GM21619 (cell line): ENCODE measurements at regions not wholly inside any gene's neighbourhood (a gene's known extent, or its start where the extent isn't known, plus 50 kb on each side); places are given as distances from the start of the nearest gene placed in this dataset.
"Not testable (repeated sequence)": the region's sequence is repeated elsewhere in the genome, so short reads cannot be mapped to it uniquely, and the experiment has no call there.

Experiments used
- ATAC-seq: cut with Tn5 transposase; IDR thresholded peaks from one replicate; pipeline ENCODE4 v1.9.1; 2021; ENCODE audit not compliant: unreplicated experiment

DNA sequence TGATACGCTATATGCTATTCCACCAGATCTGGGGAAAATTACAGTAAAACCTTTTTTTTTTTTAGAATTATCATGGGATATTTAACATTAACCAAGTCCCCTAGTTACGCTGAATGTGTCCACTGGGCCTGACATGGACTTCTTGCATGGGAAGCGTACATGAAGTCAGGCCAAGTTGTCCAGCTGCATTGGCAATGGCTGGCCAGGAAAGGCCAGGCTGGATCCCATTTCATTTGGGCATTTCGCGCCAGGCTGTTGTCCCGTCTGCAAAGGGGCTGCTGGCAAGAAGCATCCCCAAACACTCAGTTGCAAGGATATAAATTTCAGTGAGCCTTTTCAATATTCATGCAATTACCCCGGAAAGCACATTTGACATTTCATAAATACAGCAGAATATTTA, 933.3 kb downstream of the GRID1 start:
- no peak for ATAC-seq

- no peak for ATAC-seq
Measured at GRCh38 chr10:85444868-85445267, 921.7 kb downstream of the GRID1 start.

GRCh38 chr10:85445702-85446101, 920.9 kb downstream of the GRID1 start:
- no peak for ATAC-seq

GRCh38 chr10:85446827-85447226, 919.8 kb downstream of the GRID1 start:
- ATAC-seq = no peak

GRCh38 chr10:85447690-85448089, 918.9 kb downstream of the GRID1 start:
- no peak for ATAC-seq

- no peak for ATAC-seq
Measured at GRCh38 chr10:85448716-85449115, 917.9 kb downstream of the GRID1 start.

- ATAC-seq = no peak
Measured at GRCh38 chr10:85454386-85454785, 912.2 kb downstream of the GRID1 start.

GRCh38 chr10:85457191-85457590, 909.4 kb downstream of the GRID1 start:
- ATAC-seq = no peak

- ATAC-seq = no peak
Measured at GRCh38 chr10:85458324-85458723, 908.3 kb downstream of the GRID1 start.

- no peak for ATAC-seq
Measured at GRCh38 chr10:85459906-85460305, 906.7 kb downstream of the GRID1 start.

DNA sequence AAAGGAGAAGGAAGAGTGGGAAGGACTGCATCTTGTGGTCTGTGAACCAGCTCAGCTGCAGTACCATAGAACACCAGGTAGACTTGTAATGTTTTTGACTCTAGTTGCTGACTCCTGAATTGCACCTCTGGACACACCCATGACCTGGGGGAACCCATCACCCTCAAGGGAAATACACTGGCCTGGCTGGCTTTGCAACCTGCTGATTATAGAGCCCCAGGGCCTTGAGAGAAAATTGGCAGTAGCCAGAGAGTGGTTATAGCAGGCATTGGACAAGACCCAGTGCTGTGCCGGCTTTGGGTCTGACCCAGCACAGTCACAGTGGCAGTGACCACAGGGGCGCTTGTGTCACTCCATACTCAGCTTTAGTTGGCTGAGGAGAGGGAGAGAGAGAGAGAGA, 902.3 kb downstream of the GRID1 start:
- ATAC-seq = no peak

GRCh38 chr10:85477979-85478378, 888.6 kb downstream of the GRID1 start:
- ATAC-seq = no peak

DNA sequence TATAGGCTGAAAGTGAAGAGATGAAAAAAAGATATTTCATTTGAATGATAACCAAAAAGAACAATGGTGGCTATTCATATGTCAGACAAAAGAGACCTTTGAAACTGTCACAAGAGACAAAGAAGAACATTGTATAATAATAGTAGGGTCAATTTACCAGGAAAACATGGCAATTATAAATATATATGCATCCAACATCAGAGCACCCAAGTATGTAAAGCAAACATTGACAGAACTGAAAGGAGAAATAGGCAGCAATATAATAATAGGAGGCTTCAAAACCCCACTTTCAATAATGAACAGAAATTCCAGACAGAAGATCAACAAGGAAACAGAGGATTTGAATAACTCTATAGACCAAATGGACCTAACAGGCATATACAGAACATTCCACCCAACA, 876.2 kb downstream of the GRID1 start:
- no peak for ATAC-seq

DNA sequence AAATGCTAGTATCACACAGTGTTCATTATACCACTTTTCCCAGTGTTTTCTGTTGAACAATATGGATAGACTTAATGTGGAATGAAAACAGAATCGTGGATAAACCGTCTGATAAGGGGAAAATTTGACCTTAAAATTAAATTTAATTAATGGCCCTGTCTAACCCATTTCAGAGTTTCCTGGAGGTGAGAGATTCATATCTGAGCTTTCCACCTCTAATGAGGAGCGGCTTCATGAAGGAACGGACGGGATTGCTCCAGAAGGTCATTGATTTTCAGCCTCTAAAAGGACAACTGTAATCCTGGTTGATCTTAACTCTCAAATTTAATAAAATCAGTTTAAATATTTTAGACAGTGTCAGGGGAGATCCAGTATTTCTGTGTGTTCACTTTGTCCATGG, 874.9 kb downstream of the GRID1 start:
- no peak for ATAC-seq

- ATAC-seq = no peak
Measured at GRCh38 chr10:85492684-85493083, 873.9 kb downstream of the GRID1 start.

DNA sequence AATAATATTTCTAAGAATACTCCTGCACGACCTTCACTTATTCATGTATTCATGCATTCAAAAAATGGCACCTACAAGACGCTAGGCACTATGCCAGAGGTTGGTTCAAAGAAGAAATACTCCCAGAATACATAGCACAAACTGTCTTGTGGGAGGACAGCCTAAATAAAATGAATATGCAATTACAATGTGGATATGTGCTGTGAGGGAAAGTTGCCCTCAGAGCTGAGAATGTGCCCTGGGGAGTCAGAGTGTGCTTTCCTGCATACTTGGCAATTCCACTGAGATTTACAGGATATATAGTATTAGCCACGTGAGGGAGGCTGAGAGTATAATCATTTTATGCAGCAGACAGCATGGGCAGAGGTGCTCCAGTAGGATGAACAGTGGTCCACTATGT, 872.9 kb downstream of the GRID1 start:
- ATAC-seq = no peak

- ATAC-seq = not testable (repeated sequence)
Measured at GRCh38 chr10:85504641-85505040, 862.0 kb downstream of the GRID1 start.

DNA sequence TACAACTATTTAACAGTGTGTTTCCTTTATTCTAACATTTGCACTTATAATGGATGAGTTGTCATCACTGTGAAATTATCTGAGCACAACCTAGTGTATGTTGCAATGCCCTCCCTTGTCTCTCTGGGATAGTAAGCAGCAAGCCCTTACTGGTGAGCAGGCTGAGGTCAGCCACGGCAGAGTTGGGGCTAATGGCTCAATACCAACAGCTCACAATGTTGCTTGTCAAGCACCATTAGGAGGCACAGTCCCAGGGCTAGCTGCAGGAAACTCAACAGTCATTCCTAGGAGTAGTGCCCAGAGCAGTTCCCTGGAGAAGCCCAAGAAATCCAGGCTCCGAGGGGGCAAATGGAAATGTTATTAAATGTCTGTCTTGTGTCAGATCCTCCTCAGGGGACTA, 858.4 kb downstream of the GRID1 start:
- no peak for ATAC-seq

DNA sequence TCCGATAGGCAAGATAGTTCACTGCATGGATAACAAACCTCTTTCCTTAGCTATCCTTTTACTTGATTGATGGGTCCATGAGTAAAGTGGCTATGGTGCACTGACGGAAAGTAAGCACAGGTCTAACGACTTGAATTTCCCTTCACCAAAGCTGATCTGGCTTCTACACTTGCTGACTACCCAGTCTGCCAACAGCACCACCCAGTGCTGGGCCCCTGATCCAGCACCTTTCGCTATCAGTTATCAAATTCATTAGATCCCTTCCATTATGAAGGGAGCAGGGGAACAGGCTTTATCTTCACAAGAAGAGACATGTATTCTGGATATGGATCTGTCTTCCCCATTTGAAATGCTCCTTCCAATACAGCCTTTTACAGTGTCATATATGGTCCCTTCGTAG, 855.9 kb downstream of the GRID1 start:
- no peak for ATAC-seq

- ATAC-seq = no peak
Measured at GRCh38 chr10:85513436-85513835, 853.2 kb downstream of the GRID1 start.

DNA sequence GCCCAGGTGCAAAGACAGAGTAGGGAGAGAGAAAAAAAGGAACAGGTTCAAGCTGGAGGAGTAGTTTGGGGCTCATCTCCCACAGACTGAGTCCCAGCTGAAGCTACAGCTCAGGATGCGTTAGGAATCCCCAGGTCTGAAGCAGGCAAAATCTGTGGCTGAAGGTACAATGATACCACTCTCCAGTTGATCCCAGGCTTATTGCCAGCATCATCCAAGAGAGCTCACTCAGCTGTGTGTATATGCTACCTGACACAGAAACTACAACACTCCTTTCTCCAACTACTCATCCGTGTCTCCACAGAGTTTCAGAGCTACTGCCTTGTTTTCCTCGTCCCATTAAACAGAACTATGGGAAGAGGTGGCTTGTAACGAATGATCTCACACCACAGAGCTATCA, 851.3 kb downstream of the GRID1 start:
- no peak for ATAC-seq

DNA sequence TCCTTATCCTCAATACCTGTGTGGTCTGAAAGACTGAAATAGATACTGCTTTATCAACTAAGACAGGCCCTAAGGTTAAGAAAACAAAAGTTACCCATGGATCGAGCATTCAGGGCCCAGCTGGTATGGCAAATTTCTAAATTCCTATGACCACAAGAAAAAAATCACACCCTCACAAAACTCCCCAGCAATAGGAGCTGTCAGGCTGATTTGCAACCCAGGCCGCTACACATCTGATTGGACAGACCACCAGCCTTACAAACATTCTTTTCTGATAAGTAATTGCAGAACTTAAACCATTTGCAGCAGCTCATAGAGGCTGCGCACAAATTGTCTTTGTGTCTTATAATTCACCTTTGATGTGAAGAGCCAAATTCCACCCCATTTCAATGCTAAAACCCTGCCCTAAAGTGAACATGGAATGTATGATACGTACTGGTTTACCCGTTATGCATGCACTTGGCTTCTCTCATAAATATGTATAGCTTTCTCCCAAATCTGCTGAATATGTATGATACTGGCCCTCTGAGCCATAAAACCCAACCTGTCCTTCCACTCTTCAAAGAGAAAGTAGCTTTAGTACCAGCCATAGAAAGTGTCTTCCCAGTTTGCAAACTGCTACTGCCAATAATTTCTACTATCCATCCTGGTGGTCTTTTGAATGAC, 842.5 kb downstream of the GRID1 start:
- no peak for ATAC-seq

GRCh38 chr10:85527616-85528317, 838.8 kb downstream of the GRID1 start:
- ATAC-seq = no peak
